GM12878 (cell line): ENCODE measurements at regions not wholly inside any gene's neighbourhood (a gene's known extent, or its start where the extent isn't known, plus 50 kb on each side); places are given as distances from the start of the nearest gene placed in this dataset.
A peak's percentile ranks its signal among the peaks of the same experiment; 100 is the strongest.

ENCODE experiments used
- ATAC-seq: fragments of 200-7000 bp; cut with Tn5 transposase; 3 replicates; pipeline ENCODE4 v1.9.1; 2020; ENCODE audit warnings: mild to moderate bottlenecking, moderate library complexity
- BruUV-seq: library from RNA; stranded (reverse); fragments of 400-500 nt; replicated peaks from 2 replicates; lab custom pipeline; 2021; lab: Mats Ljungman, UMichigan
- CTCF ChIA-PET: fragments of 300-600 bp; sonication (Branson Sonifier 250); formaldehyde crosslinking; extraction: SDS; loops from one replicate; lab custom pipeline; 2021; ENCODE audit warnings: inconsistent platforms; lab: Yijun Ruan, JAX
- POLR2A ChIA-PET: fragments of 350-600 bp; formaldehyde crosslinking; extraction: SDS; loops from one replicate; lab custom pipeline; 2021; ENCODE audit warnings: inconsistent platforms; lab: Charles Lee
- RAD21 ChIA-PET: fragments of 300-600 bp; sonication (Branson Sonifier 250); formaldehyde crosslinking; loops from one replicate; lab custom pipeline; 2023; ENCODE audit warnings: antibody characterized with exemption; ENCODE audit not compliant: unreplicated experiment; lab: Charles Lee
- SMC1A ChIA-PET: fragments of 300-600 bp; sonication (Branson Sonifier 250); formaldehyde crosslinking; loops from one replicate; lab custom pipeline; 2023; ENCODE audit not compliant: unreplicated experiment, uncharacterized antibody; lab: Charles Lee
- DNase-seq: peaks from one replicate; pipeline ENCODE4 v3.0.0-alpha.2; 2011; ENCODE audit warnings: low read depth, low spot score
- FAIRE-seq: peaks from 3 replicates; lab custom pipeline; 2011; peaks lifted over from hg19 to GRCh38; lab: Jason Lieb, UNC
- H2AFZ ChIP-seq: 2 replicates; pipeline ENCODE4 v1.6.0; 2011; ENCODE audit warnings: low read depth, low read length, control low read depth; ENCODE audit not compliant: control insufficient read depth
- H3K27ac ChIP-seq: 2 replicates; pipeline ENCODE4 v1.5.1; 2011; ENCODE audit warnings: control low read depth; ENCODE audit not compliant: control insufficient read depth, insufficient read depth
- H3K27me3 ChIP-seq, 2 experiments: replicated peaks in 1 of 2; 2 replicates each; pipeline versions ENCODE4 v1.6.0 to v1.6.1; 2011; ENCODE audit warnings: low read length in 1 of 2; ENCODE audit not compliant: control insufficient read depth in 2 of 2, insufficient read depth in 2 of 2
- H3K36me3 ChIP-seq, 2 experiments: 2 replicates each; pipeline ENCODE4 v1.5.1; 2011; ENCODE audit warnings: low read length in 1 of 2; ENCODE audit not compliant: control insufficient read depth in 2 of 2, insufficient read depth in 2 of 2
- H3K4me1 ChIP-seq: 2 replicates; pipeline ENCODE4 v1.6.1; 2011; ENCODE audit warnings: mild to moderate bottlenecking, low read length, moderate library complexity, mixed read lengths; ENCODE audit not compliant: control insufficient read depth, insufficient read depth
- H3K4me2 ChIP-seq: 2 replicates; pipeline ENCODE4 v1.6.0; 2011; ENCODE audit warnings: control low read depth; ENCODE audit not compliant: control insufficient read depth, insufficient read depth
- H3K4me3 ChIP-seq: fragments of 200-600 bp; sonication (generic); 2 replicates; pipeline ENCODE4 v1.5.1; 2016
- H3K79me2 ChIP-seq: 2 replicates; pipeline ENCODE4 v1.6.0; 2011; ENCODE audit warnings: low read length; ENCODE audit not compliant: control insufficient read depth, insufficient read depth
- H3K9ac ChIP-seq: 2 replicates; pipeline ENCODE4 v1.8.0; 2011; ENCODE audit warnings: low read length, control low read depth, mixed read lengths; ENCODE audit not compliant: control insufficient read depth, insufficient read depth
- H3K9me3 ChIP-seq: replicated peaks from 3 replicates; pipeline ENCODE4 v1.5.1; 2011; ENCODE audit warnings: mild to moderate bottlenecking, low read length; ENCODE audit not compliant: control insufficient read depth, insufficient read depth
- H4K20me1 ChIP-seq: 2 replicates; pipeline ENCODE4 v1.6.0; 2011; ENCODE audit not compliant: control insufficient read depth, insufficient read depth
- ESRRA ChIP-seq: IDR thresholded peaks from 2 replicates; pipeline ENCODE4 v1.6.1; 2012; ENCODE audit warnings: mild to moderate bottlenecking, low read length, improper control_type of control experiment
- SPI1 ChIP-seq: IDR thresholded peaks from 2 replicates; pipeline ENCODE4 v1.6.1; 2011; ENCODE audit warnings: low read depth, mild to moderate bottlenecking, low read length, moderate library complexity, borderline replicate concordance; ENCODE audit not compliant: insufficient read depth
- ZBED1 ChIP-seq: IDR thresholded peaks from 2 replicates; pipeline ENCODE4 v1.6.1; 2016; ENCODE audit warnings: borderline replicate concordance
- WGBS: methylation state at CpG from one replicate; pipeline ENCODE4 v1.1.6; 2016; ENCODE audit warnings: low lambda C conversion rate; ENCODE audit not compliant: insufficient replicate concordance, insufficient coverage; ENCODE audit errors: missing lambda C conversion rate; 5-methylcytosine and 5-hydroxymethylcytosine counted together
- in situ Hi-C: fragments of 300-500 bp; cut with MboI; formaldehyde crosslinking; loops from 9 replicates; pipeline ENCODE4 v1.14.3; 2018; ENCODE audit warnings: mixed read lengths
- intact Hi-C: fragments of 100-400 bp; cut with micrococcal nuclease; formaldehyde crosslinking; loops from one replicate; pipeline ENCODE4 v1.14.2; 2022; ENCODE audit not compliant: unreplicated experiment

DNA sequence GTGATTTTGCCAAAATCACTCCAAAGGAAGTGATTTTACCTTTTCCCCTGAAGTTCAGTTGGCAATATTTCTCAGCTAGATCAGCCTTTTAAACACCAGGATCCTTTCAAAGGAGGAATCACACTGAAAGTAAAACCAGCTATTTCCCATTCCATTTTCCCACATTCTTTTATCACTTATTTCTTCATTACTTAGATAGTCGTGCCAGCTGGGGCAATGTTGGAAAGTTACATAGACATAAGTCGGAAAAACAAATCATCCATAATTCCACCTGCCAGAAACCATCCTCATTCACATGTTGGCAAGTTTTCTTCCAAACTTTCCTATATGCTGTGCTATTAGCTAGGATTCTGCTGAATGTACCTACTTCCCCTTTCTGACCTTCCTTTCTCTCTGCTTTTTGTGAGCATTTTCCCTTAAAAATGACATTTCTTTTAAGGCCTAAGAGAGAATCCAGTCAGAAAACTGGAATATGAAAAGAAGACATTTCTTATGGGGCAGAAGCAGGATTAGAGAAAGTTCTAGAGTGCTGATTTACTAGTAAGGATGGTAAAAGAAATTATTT is 170.0 kb upstream of the STK17B start:
- H3K27me3 ChIP-seq = no peaks in the 10 kb centered on the region
- peaks cover 0 to 5% of the 10 kb centered on the region in 2 experiments; a peak in 2 of 4 replicates for H3K36me3 ChIP-seq
- TF ChIP-seq ZBED1 (no peak), SPI1 (peak; percentile 38; the same call in 1 of the 2 replicates)
- no peaks in the 10 kb centered on the region for H4K20me1 ChIP-seq
- H2AFZ ChIP-seq = no peak overlapping the region
- H3K4me1 ChIP-seq = peaks cover 7% of the 10 kb centered on the region; the same call in 1 of the 2 replicates
- no peaks in the 10 kb centered on the region for H3K9me3 ChIP-seq
- ChIA-PET POLR2A (no interaction called here), RAD21 (interaction anchor here (1.4 kb wide), 1 partner anchor 112 kb away, joined by 5 read pairs; no protein-coding TSS in a partner anchor), CTCF (interaction anchor here (0.9 to 1.0 kb wide), 3 partner anchors 42 to 113 kb away, joined by 3 read pairs; no protein-coding TSS in a partner anchor), SMC1A (interaction anchor here (0.8 to 1.2 kb wide), 6 partner anchors 8 to 675 kb away, joined by 3 to 5 read pairs (median 3); no protein-coding TSS in a partner anchor)
- DNase-seq (no peak), FAIRE-seq (no peak), ATAC-seq (no peak)
- 48% methylated on average over 2 of the region's 2 CpGs for WGBS
- no peak overlapping the region for H3K4me3 ChIP-seq
- in situ Hi-C loops = no loop called here
- H3K9ac ChIP-seq = no peak overlapping the region
- H3K4me2 ChIP-seq = no peak overlapping the region
- H3K27ac ChIP-seq = no peak overlapping the region
- intact Hi-C loops = no loop called here
- BruUV-seq = TSS peak; percentile 27
- H3K79me2 ChIP-seq = peaks cover 6% of the 10 kb centered on the region

DNA sequence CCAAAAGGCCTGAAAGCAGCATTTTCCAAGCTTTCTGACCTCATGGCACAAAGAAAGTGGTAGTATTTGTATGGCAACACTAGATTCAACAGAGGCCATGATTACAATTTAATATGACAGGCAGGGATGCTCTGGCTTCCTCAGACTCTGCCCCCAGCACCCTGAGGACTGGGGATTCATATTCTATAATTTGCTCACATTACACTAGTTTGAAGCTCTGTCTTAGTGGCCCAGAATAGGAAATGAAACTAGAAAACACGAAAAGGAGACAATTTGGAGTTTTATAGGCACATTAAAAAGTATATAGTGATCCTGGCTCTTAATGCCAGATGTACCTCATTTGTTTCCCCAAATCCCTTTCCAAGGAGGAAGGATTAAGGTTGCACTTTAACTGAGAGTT is 173.0 kb upstream of the STK17B start:
- H3K9me3 ChIP-seq = no peaks in the 10 kb centered on the region
- ChIA-PET RAD21 (interaction anchor here (1.0 to 1.2 kb wide), 6 partner anchors 20 to 266 kb away, joined by 3 to 5 read pairs (median 4); no protein-coding TSS in a partner anchor), SMC1A (interaction anchor here (0.6 to 2.5 kb wide), 11 partner anchors 18 to 112 kb away, joined by 3 to 14 read pairs (median 3); no protein-coding TSS in a partner anchor), CTCF (interaction anchor here (0.9 to 2.6 kb wide), 5 partner anchors 20 to 137 kb away, joined by 3 to 13 read pairs (median 3); no protein-coding TSS in a partner anchor), POLR2A (no interaction called here)
- no peaks in the 10 kb centered on the region for H3K4me1 ChIP-seq
- no peaks in the 10 kb centered on the region; a peak in 2 of 4 replicates for H3K36me3 ChIP-seq
- H3K27me3 ChIP-seq = no peaks in the 10 kb centered on the region
- in situ Hi-C loops (no loop called here), intact Hi-C loops (no loop called here)
- no peak overlapping the region for H3K4me2 ChIP-seq
- 0% methylated on average over 1 of the region's 1 CpG for WGBS
- no peak for FAIRE-seq
- no peak for DNase-seq
- ATAC-seq = peak; percentile 70
- no TSS peak for BruUV-seq
- no peak for TF ChIP-seq ESRRA
- peak; percentile 51; the same call in 1 of the 2 replicates for TF ChIP-seq SPI1
- H3K27ac ChIP-seq = no peak overlapping the region
- H3K9ac ChIP-seq = no peak overlapping the region
- no peaks in the 10 kb centered on the region for H4K20me1 ChIP-seq
- H3K4me3 ChIP-seq = no peak overlapping the region
- no peak overlapping the region for H2AFZ ChIP-seq
- peaks cover 7% of the 10 kb centered on the region for H3K79me2 ChIP-seq
